ENCODE measurements at regions not wholly inside any gene's neighbourhood (a gene's known extent, or its start where the extent isn't known, plus 50 kb on each side); places are given as distances from the start of the nearest gene placed in this dataset.

DNA sequence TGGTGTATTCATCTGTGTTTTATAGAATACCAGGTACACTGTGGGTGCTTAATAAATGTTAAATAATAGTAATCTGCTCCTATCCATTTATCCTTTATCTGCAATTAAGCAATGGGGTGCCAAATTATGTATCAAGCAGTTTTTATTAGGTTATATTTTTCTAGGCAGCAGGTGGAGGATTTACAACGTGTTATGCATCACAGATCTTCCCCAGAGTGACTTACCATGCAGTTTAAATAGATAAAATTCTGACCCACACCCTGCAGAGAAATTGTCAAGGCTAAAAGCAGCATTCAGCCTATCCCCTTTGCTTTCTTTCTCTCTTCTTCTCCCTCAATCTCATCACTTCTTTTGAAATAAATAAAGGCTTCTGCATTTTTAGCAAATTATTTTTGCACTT, 306.4 kb downstream of the CXXC4 start:
- TF ChIP-seq CTCF (IDR thresholded peaks at IDR 0.05): no peak
- no peak for TF ChIP-seq POLR2A (IDR thresholded peaks at IDR 0.05)
